ENCODE measurements at regions not wholly inside any gene's neighbourhood (a gene's known extent, or its start where the extent isn't known, plus 50 kb on each side); places are given as distances from the start of the nearest gene placed in this dataset.

DNA sequence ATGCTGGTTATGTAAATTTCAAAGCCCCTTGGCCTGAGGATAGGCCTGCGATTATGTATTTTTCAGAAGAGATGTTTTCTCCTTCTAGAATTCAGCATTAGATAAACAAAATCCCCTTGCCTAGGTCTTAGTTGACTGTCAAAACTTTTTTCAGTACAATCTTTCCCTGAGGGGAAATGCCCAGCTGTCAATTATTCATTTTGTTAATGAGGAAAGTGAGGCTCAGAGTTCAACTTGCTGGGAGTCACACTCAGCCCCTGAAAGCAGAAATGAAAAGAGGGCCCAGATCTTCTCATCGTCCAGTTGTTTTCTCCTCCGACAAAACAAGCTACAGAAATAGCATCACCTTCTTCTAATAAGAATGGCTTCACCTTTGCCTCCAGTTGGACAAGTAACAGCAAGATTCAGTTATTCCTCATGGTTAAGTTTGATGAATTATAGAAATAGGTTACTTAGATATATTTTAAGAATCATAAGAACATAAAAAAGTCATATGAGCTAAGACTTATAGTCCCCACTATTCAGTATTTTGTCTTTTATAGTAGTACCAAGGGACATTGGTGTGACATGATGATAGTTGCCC, 627.1 kb upstream of the WWC1 start:
- Histone ChIP-seq H3K36me3 (replicated peaks in 1 of 2) (no peaks in the 10 kb centered on the region), H3K9me3 (replicated peaks in 1 of 3) (no peaks in the 10 kb centered on the region), H3K27me3 (no peaks in the 10 kb centered on the region), H3K27ac (no peak overlapping the region), H3K4me3 (no peak overlapping the region), H3K4me1 (replicated peaks in 1 of 2) (no peaks in the 10 kb centered on the region)
- intact Hi-C loops (cut with DNase I) = no loop called here
- WGBS, 4 donors = 82 to 89% (median 83%) methylated on average over 3 of the region's 3 CpGs
- no peak for DNase-seq
- no peak for TF ChIP-seq POLR2A (IDR thresholded peaks at IDR 0.05)
- TF ChIP-seq, protein P1, sequence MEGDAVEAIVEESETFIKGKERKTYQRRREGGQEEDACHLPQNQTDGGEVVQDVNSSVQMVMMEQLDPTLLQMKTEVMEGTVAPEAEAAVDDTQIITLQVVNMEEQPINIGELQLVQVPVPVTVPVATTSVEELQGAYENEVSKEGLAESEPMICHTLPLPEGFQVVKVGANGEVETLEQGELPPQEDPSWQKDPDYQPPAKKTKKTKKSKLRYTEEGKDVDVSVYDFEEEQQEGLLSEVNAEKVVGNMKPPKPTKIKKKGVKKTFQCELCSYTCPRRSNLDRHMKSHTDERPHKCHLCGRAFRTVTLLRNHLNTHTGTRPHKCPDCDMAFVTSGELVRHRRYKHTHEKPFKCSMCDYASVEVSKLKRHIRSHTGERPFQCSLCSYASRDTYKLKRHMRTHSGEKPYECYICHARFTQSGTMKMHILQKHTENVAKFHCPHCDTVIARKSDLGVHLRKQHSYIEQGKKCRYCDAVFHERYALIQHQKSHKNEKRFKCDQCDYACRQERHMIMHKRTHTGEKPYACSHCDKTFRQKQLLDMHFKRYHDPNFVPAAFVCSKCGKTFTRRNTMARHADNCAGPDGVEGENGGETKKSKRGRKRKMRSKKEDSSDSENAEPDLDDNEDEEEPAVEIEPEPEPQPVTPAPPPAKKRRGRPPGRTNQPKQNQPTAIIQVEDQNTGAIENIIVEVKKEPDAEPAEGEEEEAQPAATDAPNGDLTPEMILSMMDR (IDR thresholded peaks at IDR 0.05) = no peak

DNA sequence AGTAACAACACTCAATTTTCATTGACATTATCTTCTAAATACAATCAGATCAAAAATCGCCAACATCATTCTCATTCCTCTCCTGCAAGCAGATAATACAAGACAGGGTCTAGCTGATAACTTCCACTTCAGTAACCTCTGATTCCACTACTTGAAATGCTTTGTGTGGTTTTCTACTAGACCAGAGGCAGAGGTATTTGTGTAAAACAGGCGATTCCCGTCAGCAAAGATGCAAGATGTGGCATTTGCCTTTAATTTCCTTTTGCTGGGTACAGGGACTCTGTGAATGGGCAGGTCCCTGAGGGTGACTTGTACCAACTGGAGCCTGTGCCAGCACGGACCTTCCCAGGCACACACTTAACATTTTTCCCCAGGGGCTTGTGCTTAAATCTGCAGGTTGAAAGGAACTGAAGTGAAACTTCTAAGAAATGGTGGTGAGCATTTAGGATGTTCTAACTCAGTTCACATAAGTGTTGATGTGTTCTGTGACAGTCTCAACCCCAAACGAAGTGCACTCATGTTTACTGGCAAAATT, 625.5 kb upstream of the WWC1 start:
- H3K9me3 ChIP-seq (replicated peaks in 1 of 3) = no peaks in the 10 kb centered on the region
- DNase-seq = no peak
- no peak for TF ChIP-seq POLR2A (IDR thresholded peaks at IDR 0.05)
- TF ChIP-seq, protein P1 (IDR thresholded peaks at IDR 0.05) = no peak
- no peak overlapping the region for H3K4me3 ChIP-seq
- WGBS, 4 donors = 59 to 70% (median 66%) methylated on average over 5 of the region's 5 CpGs
- H3K27ac ChIP-seq = no peak overlapping the region
- no peaks in the 10 kb centered on the region for H3K4me1 ChIP-seq (replicated peaks in 1 of 2)
- no peaks in the 10 kb centered on the region for H3K27me3 ChIP-seq
- intact Hi-C loops (cut with DNase I) = no loop called here
- no peaks in the 10 kb centered on the region for H3K36me3 ChIP-seq (replicated peaks in 1 of 2)

DNA sequence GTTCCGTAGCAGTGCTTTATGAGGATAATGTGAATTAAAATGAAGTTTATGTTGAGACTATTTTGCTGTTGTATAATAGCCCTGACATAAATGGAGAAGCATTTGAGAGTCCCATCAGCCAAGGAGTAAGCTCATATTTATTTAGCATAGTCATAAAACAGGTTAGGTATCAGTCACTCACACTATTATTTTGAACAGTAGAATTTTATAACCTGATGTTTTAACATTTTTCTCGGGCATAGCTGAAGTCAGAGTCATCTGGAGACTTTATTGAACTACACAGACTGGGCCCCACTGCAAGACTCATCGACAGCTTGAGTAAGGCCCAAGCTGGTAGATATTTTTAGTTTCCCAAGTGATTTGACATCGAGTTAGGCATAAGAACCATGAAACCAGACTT, 620.3 kb upstream of the WWC1 start:
- WGBS, 4 donors = 72 to 80% (median 74%) methylated on average over 4 of the region's 4 CpGs
- no peak for DNase-seq
- intact Hi-C loops (cut with DNase I) = no loop called here

DNA sequence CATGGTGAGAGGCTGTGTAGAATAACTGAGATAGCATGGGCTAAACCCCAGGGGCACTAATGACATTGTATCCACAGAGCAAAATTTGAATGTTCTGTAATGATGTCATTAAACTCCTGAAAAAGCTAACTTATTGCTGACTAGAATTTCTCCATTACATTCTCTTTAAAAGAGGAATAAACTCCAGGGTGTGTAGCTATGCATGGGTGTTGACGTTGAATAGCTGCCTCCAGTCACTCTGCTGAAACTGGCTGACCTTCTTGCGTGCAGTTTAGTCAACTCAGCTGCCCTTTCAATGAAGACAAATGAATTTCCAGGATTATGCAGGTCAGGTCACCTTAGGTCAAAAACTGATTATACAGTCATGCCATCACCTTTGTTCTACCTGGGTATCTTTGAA, 617.5 kb upstream of the WWC1 start:
- no peak for TF ChIP-seq POLR2A (IDR thresholded peaks at IDR 0.05)
- TF ChIP-seq, protein P1 (IDR thresholded peaks at IDR 0.05) = no peak
- no peaks in the 10 kb centered on the region for H3K36me3 ChIP-seq (replicated peaks in 1 of 2)
- no peak overlapping the region for H3K4me3 ChIP-seq
- 36 to 71% (median 53%) methylated on average over 2 of the region's 2 CpGs for WGBS, 4 donors
- H3K27ac ChIP-seq = no peak overlapping the region
- H3K27me3 ChIP-seq = no peaks in the 10 kb centered on the region
- no peaks in the 10 kb centered on the region for H3K4me1 ChIP-seq (replicated peaks in 1 of 2)
- intact Hi-C loops (cut with DNase I) = no loop called here
- no peaks in the 10 kb centered on the region for H3K9me3 ChIP-seq (replicated peaks in 1 of 3)
- no peak for DNase-seq

More for the DNA sequence above, 620.3 kb upstream of the WWC1 start:
- Histone ChIP-seq H3K4me1 (replicated peaks in 1 of 2) (no peaks in the 10 kb centered on the region), H3K4me3 (no peak overlapping the region), H3K27me3 (no peaks in the 10 kb centered on the region), H3K36me3 (replicated peaks in 1 of 2) (no peaks in the 10 kb centered on the region), H3K27ac (no peak overlapping the region), H3K9me3 (replicated peaks in 1 of 3) (no peaks in the 10 kb centered on the region)
- TF ChIP-seq, protein P1 (IDR thresholded peaks at IDR 0.05) = no peak
- TF ChIP-seq POLR2A (IDR thresholded peaks at IDR 0.05) = no peak
